Right atrium auricular region (tissue), 2 donors: ENCODE measurements at regions not wholly inside any gene's neighbourhood (a gene's known extent, or its start where the extent isn't known, plus 50 kb on each side); places are given as distances from the start of the nearest gene placed in this dataset.

Experiments used
- DNase-seq: peaks from one replicate; pipeline ENCODE4 v3.0.0-alpha.2; 2019; ENCODE audit warnings: low spot score
- H3K27ac ChIP-seq, 2 donors: fragments of 200-600 bp; sonication (generic); 1 replicate in 1 of 2; 2 replicates in 1 of 2; pipeline ENCODE4 v1.5.1; 2016 to 2019
- H3K27me3 ChIP-seq, 2 donors: fragments of 200-600 bp; sonication (generic); one replicate each; pipeline versions ENCODE4 v1.5.1 to v1.6.0; 2017 to 2019
- H3K36me3 ChIP-seq: fragments of 200-600 bp; sonication (generic); one replicate; pipeline ENCODE4 v1.5.1; 2016
- H3K4me1 ChIP-seq, 2 donors: fragments of 200-600 bp; sonication (generic); one replicate each; pipeline versions ENCODE4 v1.5.1 to v1.6.0; 2017 to 2019
- H3K4me3 ChIP-seq, 2 donors: fragments of 200-600 bp; sonication (generic); 1 replicate in 1 of 2; 2 replicates in 1 of 2; pipeline ENCODE4 v1.5.1; 2017 to 2019; ENCODE audit warnings: mild to moderate bottlenecking in 1 of 2, moderate library complexity in 1 of 2
- H3K9me3 ChIP-seq, 2 donors: fragments of 200-600 bp; sonication (generic); one replicate each; pipeline ENCODE4 v1.5.1; 2019
- CTCF ChIP-seq, 2 donors: fragments of 200-600 bp; sonication (generic); IDR thresholded peaks; one replicate each; pipeline ENCODE4 v1.5.1; 2019; ENCODE audit warnings: antibody characterized with exemption in 2 of 2

- DNase-seq = no peak
These were observed 72.9 kb upstream of the GNAZ start for GRCh38 chr22:22997262-22997898.

GRCh38 chr22:22997988-22998387 lies 72.3 kb upstream of the GNAZ start:
- H3K36me3 ChIP-seq = no peaks in the 10 kb centered on the region
- TF ChIP-seq CTCF (IDR thresholded peaks at IDR 0.05) = no peak
- H3K9me3 ChIP-seq = peaks cover 4 to 22% of the 10 kb centered on the region in 2 donors
- no peaks in the 10 kb centered on the region for H3K4me1 ChIP-seq
- no peak for DNase-seq
- no peak overlapping the region for H3K27ac ChIP-seq
- no peak overlapping the region for H3K4me3 ChIP-seq
- H3K27me3 ChIP-seq = no peaks in the 10 kb centered on the region

More at GRCh38 chr22:22997262-22997898, 72.9 kb upstream of the GNAZ start:
- Histone ChIP-seq H3K27me3 (no peaks in the 10 kb centered on the region), H3K4me3 (no peak overlapping the region), H3K9me3 (peaks cover 4 to 22% of the 10 kb centered on the region in 2 donors), H3K27ac (no peak overlapping the region), H3K36me3 (no peaks in the 10 kb centered on the region), H3K4me1 (no peaks in the 10 kb centered on the region)
- no peak for TF ChIP-seq CTCF (IDR thresholded peaks at IDR 0.05)

GRCh38 chr22:22999523-22999922 lies 70.8 kb upstream of the GNAZ start:
- DNase-seq = no peak
- no peak overlapping the region for H3K27ac ChIP-seq
- no peak for TF ChIP-seq CTCF (IDR thresholded peaks at IDR 0.05)
- no peaks in the 10 kb centered on the region for H3K4me1 ChIP-seq
- H3K36me3 ChIP-seq = no peaks in the 10 kb centered on the region
- H3K9me3 ChIP-seq = peaks cover 4 to 22% of the 10 kb centered on the region in 2 donors
- H3K4me3 ChIP-seq = no peak overlapping the region
- H3K27me3 ChIP-seq = no peaks in the 10 kb centered on the region

- H3K4me1 ChIP-seq = no peaks in the 10 kb centered on the region
- no peak overlapping the region for H3K4me3 ChIP-seq
- no peaks in the 10 kb centered on the region for H3K36me3 ChIP-seq
- DNase-seq = no peak
- peaks cover 4 to 22% of the 10 kb centered on the region in 2 donors for H3K9me3 ChIP-seq
- no peak overlapping the region for H3K27ac ChIP-seq
- no peak for TF ChIP-seq CTCF (IDR thresholded peaks at IDR 0.05)
- H3K27me3 ChIP-seq = no peaks in the 10 kb centered on the region
These were observed 69.5 kb upstream of the GNAZ start for GRCh38 chr22:23000657-23001347.

GRCh38 chr22:23001463-23001862 lies 68.9 kb upstream of the GNAZ start:
- Histone ChIP-seq H3K4me1 (no peaks in the 10 kb centered on the region), H3K4me3 (no peak overlapping the region), H3K36me3 (no peaks in the 10 kb centered on the region), H3K27me3 (no peaks in the 10 kb centered on the region), H3K27ac (no peak overlapping the region), H3K9me3 (peaks cover 4 to 21% of the 10 kb centered on the region in 2 donors)
- no peak for DNase-seq
- TF ChIP-seq CTCF (IDR thresholded peaks at IDR 0.05) = no peak
